ENCODE measurements at regions not wholly inside any gene's neighbourhood (a gene's known extent, or its start where the extent isn't known, plus 50 kb on each side); places are given as distances from the start of the nearest gene placed in this dataset.

DNA sequence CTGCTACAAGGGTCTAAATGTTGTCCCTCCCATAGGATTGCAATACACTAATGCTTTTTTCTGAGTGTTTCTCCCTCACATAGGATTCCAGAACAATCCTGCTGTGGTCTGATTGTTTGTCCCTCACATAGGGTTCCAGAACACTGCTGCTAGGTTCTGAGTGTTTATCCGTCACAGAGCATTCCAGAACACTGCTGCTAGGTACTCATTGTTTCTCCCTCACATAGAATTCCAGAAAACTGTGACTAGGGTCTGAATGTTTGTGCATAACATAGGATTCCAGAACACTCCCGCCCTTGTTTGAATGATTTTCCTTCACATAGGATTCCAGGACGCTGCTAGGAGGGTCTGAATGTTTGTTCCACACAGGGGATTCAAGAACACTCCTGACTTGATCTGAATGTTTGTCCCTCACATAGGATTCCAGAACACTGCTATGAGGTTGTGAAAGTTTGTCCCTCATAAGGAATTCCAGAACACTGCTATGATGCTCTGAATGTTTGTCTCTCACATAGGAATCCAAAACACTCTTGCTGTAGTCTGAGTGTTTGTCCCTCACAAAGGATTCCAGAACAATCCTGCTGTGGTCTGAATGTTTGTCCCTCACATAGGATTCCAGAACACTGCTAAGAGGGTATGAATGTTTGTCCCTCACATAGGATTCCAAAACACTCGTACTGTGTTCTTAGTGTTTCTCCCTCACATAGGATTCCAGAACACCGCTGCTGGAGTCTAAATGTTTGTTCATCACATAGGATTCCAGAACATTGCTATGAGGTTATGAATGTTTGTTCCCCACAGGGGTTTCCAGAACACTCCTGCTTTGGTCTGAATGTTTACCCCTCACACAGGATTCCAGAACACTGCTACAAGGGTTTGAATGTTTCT is 213.5 kb downstream of the FOXD4L6 start:
- no peaks in the 10 kb centered on the region for H3K36me3 ChIP-seq (ENCODE audit: control insufficient read depth, insufficient read depth, low read length)
- H3K9me3 ChIP-seq (ENCODE audit: control insufficient read depth, insufficient read depth, low read depth, low read length), result no peaks in the 10 kb centered on the region; the same call in 1 of the 2 replicates
- CTCF ChIA-PET, result no interaction called here
- no TSS peak for BruUV-seq (replicated peaks)
- in situ Hi-C loops (cut with HindIII; ENCODE audit: low pct_unique_long_range_greater_than_20kb, low sequenced_read_pairs), result no loop called here
- ATAC-seq (no peak), DNase-seq (ENCODE audit: low read depth, low spot score) (no peak)
- no peaks in the 10 kb centered on the region for H3K4me1 ChIP-seq (ENCODE audit: control insufficient read depth, insufficient read depth, low read length)
- intact Hi-C loops (cut with micrococcal nuclease; ENCODE audit: unreplicated experiment), result no loop called here
- H3K4me3 ChIP-seq (ENCODE audit: low read depth in 2 of 2, low read length in 2 of 2), result no peak overlapping the region
- POLR2A ChIA-PET, result no interaction called here
- H3K27me3 ChIP-seq (ENCODE audit: control insufficient read depth, insufficient read depth, low read length), result no peaks in the 10 kb centered on the region
- H3K27ac ChIP-seq (ENCODE audit: low read length), result no peak overlapping the region
- TF ChIP-seq TCF7L2 (IDR thresholded peaks at IDR 0.05; ENCODE audit: low read depth, low read length), result no peak
- TF ChIP-seq, protein P1, sequence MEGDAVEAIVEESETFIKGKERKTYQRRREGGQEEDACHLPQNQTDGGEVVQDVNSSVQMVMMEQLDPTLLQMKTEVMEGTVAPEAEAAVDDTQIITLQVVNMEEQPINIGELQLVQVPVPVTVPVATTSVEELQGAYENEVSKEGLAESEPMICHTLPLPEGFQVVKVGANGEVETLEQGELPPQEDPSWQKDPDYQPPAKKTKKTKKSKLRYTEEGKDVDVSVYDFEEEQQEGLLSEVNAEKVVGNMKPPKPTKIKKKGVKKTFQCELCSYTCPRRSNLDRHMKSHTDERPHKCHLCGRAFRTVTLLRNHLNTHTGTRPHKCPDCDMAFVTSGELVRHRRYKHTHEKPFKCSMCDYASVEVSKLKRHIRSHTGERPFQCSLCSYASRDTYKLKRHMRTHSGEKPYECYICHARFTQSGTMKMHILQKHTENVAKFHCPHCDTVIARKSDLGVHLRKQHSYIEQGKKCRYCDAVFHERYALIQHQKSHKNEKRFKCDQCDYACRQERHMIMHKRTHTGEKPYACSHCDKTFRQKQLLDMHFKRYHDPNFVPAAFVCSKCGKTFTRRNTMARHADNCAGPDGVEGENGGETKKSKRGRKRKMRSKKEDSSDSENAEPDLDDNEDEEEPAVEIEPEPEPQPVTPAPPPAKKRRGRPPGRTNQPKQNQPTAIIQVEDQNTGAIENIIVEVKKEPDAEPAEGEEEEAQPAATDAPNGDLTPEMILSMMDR (IDR thresholded peaks at IDR 0.05), result no peak

DNA sequence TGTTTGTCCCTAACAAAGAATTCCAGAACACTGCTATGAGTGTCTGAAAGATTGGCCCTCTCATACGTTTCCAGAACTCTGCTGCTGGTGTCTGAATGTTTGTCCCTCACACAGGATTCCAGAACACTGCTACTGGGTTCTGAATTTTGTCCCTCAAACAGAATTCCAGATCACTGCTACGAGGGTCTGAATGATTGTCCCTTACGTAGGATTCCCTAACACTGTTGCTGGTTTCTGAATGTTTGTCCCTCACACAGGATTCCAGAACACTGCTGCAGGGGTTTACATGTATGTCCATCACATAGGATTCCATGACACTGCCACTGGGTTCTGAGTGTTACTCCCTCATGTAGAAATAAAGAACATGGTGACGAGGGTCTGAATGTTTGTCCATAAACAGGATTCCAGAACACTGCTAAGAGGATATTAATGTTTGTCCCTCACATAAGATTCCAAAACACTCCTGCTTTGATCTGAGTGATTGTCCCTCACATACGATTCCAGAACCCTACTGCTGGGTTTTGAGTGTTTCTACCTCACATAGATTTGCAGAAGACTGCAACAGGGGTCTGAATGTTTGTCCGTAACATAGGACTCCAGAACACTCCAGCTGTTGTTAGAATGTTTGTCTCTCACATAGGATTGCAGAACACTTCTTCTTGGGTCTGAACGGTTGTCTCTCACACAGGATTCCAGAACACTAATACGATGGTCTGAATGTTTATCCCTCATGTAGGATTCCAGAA is 214.4 kb downstream of the FOXD4L6 start:
- H3K9me3 ChIP-seq (ENCODE audit: control insufficient read depth, insufficient read depth, low read depth, low read length), result no peaks in the 10 kb centered on the region; the same call in 1 of the 2 replicates
- H3K36me3 ChIP-seq (ENCODE audit: control insufficient read depth, insufficient read depth, low read length), result no peaks in the 10 kb centered on the region
- DNase-seq (ENCODE audit: low read depth, low spot score) (no peak), ATAC-seq (no peak)
- TF ChIP-seq, protein P1 (IDR thresholded peaks at IDR 0.05), result no peak
- TF ChIP-seq, protein P2, sequence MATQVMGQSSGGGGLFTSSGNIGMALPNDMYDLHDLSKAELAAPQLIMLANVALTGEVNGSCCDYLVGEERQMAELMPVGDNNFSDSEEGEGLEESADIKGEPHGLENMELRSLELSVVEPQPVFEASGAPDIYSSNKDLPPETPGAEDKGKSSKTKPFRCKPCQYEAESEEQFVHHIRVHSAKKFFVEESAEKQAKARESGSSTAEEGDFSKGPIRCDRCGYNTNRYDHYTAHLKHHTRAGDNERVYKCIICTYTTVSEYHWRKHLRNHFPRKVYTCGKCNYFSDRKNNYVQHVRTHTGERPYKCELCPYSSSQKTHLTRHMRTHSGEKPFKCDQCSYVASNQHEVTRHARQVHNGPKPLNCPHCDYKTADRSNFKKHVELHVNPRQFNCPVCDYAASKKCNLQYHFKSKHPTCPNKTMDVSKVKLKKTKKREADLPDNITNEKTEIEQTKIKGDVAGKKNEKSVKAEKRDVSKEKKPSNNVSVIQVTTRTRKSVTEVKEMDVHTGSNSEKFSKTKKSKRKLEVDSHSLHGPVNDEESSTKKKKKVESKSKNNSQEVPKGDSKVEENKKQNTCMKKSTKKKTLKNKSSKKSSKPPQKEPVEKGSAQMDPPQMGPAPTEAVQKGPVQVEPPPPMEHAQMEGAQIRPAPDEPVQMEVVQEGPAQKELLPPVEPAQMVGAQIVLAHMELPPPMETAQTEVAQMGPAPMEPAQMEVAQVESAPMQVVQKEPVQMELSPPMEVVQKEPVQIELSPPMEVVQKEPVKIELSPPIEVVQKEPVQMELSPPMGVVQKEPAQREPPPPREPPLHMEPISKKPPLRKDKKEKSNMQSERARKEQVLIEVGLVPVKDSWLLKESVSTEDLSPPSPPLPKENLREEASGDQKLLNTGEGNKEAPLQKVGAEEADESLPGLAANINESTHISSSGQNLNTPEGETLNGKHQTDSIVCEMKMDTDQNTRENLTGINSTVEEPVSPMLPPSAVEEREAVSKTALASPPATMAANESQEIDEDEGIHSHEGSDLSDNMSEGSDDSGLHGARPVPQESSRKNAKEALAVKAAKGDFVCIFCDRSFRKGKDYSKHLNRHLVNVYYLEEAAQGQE (IDR thresholded peaks at IDR 0.05; ENCODE audit: insufficient read depth in 1 of 2, low read depth in 2 of 2, low read length in 1 of 2), result no peak
- no peak for TF ChIP-seq SIN3A (IDR thresholded peaks at IDR 0.05; ENCODE audit: borderline replicate concordance, insufficient read depth, low read depth, low read length)
- no peaks in the 10 kb centered on the region for H3K27me3 ChIP-seq (ENCODE audit: control insufficient read depth, insufficient read depth, low read length)
- BruUV-seq (replicated peaks), result no TSS peak
- H3K4me1 ChIP-seq (ENCODE audit: control insufficient read depth, insufficient read depth, low read length), result no peaks in the 10 kb centered on the region
- no peak overlapping the region for H3K27ac ChIP-seq (ENCODE audit: low read length)
- ChIA-PET CTCF (no interaction called here), POLR2A (no interaction called here)
- intact Hi-C loops (cut with micrococcal nuclease; ENCODE audit: unreplicated experiment) (no loop called here), in situ Hi-C loops (cut with HindIII; ENCODE audit: low pct_unique_long_range_greater_than_20kb, low sequenced_read_pairs) (no loop called here)
- no peak overlapping the region for H3K4me3 ChIP-seq (ENCODE audit: low read depth in 2 of 2, low read length in 2 of 2)
